PC-3 (cell line): ENCODE measurements at regions not wholly inside any gene's neighbourhood (a gene's known extent, or its start where the extent isn't known, plus 50 kb on each side); places are given as distances from the start of the nearest gene placed in this dataset.
A peak's percentile ranks its signal among the peaks of the same experiment; 100 is the strongest.

Experiments used
- CTCF ChIP-seq: fragments of 300-600 bp; sonication (generic); conservative IDR thresholded peaks from 2 replicates; pipeline ENCODE4 v1.5.1; 2017; ENCODE audit warnings: antibody characterized with exemption, low read depth, mild to moderate bottlenecking, low read length
- EZH2 ChIP-seq: fragments of 300-600 bp; sonication (generic); IDR thresholded peaks from one replicate; pipeline ENCODE4 v1.6.1; 2017; ENCODE audit warnings: antibody characterized with exemption, mild to moderate bottlenecking, low read length; ENCODE audit not compliant: unreplicated experiment

GRCh38 chr2:186903216-186903615, 54.2 kb upstream of the ZSWIM2 start:
- TF ChIP-seq CTCF (peak; percentile 75), EZH2 (no peak)
